ENCODE measurements at regions not wholly inside any gene's neighbourhood (a gene's known extent, or its start where the extent isn't known, plus 50 kb on each side); places are given as distances from the start of the nearest gene placed in this dataset.

DNA sequence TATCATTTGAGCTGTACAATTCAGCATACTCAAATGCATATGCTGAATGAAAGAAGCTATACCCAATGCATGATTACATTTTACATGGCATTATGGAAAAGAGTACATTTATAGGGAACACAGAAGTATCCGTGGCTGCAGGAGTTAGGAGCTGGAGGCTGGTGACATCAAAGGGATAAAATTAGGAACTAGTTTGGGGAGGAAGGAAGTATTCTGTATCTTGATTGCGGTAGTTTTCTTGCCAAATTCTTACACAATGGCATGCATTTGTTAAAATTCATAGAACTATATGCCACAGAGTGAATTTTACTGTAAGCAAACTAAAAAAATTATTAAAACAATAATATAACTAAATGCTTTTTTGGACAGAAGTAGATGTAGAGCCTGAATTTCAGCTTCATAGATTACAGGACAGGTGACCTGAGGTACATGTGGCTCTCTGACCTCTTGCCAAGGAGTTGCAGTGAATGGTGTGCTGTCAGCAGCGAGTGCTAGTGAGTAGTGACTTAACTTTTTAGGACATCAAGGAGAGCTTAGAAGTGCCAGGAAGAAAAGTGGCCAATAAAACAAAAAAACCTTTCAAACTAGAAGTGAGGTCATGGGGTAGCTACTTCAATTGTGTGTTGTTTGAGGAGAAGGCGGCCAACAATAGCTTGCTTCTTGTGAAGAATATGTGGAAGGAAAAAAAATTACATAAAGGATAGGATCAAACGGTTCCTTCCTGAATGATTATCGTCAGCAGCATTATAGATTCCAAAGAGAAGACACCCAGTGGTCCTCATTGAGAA, 514.9 kb upstream of the CLINT1 start:
- DNase-seq (ENCODE audit: extremely low spot score) = no peak
- CTCF ChIA-PET = interaction anchor here (1.4 to 2.2 kb wide), 5 partner anchors 9 to 61 kb away, joined by 3 to 9 read pairs (median 4); no protein-coding TSS in a partner anchor
- TF ChIP-seq, protein P1, sequence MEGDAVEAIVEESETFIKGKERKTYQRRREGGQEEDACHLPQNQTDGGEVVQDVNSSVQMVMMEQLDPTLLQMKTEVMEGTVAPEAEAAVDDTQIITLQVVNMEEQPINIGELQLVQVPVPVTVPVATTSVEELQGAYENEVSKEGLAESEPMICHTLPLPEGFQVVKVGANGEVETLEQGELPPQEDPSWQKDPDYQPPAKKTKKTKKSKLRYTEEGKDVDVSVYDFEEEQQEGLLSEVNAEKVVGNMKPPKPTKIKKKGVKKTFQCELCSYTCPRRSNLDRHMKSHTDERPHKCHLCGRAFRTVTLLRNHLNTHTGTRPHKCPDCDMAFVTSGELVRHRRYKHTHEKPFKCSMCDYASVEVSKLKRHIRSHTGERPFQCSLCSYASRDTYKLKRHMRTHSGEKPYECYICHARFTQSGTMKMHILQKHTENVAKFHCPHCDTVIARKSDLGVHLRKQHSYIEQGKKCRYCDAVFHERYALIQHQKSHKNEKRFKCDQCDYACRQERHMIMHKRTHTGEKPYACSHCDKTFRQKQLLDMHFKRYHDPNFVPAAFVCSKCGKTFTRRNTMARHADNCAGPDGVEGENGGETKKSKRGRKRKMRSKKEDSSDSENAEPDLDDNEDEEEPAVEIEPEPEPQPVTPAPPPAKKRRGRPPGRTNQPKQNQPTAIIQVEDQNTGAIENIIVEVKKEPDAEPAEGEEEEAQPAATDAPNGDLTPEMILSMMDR (IDR thresholded peaks at IDR 0.05; ENCODE audit: control extremely low read depth, extremely low read depth, low read depth, missing control alignments) = no peak
- POLR2A ChIA-PET = no interaction called here

DNA sequence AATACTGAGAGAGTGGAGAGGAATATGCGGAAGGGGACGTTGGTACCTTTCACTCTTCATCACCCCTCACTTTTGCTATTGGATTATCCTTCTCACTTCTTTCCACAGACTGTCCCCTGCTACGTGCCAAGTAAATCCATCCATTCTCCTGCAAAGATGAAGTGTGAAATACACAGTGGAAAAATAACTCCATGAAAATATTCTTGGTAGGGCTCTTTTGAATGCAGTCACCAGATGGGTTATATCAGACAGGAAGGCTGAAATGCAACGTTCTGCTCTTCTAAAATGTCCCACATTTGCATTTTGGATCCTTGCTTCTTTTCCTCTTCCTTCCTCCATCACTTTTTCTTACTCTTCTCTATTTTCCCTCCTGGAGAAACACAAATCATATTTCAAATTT, 510.3 kb upstream of the CLINT1 start:
- ChIA-PET CTCF (interaction anchor here (0.8 to 1.3 kb wide), 2 partner anchors 9 to 119 kb away, joined by 3 read pairs; no protein-coding TSS in a partner anchor), POLR2A (no interaction called here)
- DNase-seq (ENCODE audit: extremely low spot score) = no peak
- TF ChIP-seq, protein P1 (IDR thresholded peaks at IDR 0.05; ENCODE audit: control extremely low read depth, extremely low read depth, low read depth, missing control alignments) = no peak

DNA sequence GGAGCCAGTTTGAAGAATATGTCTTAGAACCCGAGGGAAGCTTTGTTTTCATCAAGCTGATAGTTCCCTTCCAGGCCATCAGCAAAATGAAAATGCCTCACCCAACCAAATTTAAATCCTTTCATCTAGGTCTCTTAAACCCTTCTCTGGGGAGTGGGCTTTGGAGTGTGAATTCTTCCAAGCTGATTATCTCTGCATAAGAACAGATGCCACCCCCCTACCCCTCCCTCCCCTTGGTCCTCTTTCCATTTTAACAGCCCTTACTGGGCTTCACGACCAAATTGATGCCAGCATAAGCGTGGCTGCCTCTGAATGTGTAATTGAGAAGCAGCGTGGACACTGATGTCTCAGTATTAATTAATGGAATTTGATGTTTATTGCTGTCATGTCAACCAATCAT, 509.7 kb upstream of the CLINT1 start:
- POLR2A ChIA-PET = no interaction called here
- TF ChIP-seq, protein P1 (IDR thresholded peaks at IDR 0.05; ENCODE audit: control extremely low read depth, extremely low read depth, low read depth, missing control alignments) = no peak
- DNase-seq (ENCODE audit: extremely low spot score) = no peak
- CTCF ChIA-PET = no interaction called here

DNA sequence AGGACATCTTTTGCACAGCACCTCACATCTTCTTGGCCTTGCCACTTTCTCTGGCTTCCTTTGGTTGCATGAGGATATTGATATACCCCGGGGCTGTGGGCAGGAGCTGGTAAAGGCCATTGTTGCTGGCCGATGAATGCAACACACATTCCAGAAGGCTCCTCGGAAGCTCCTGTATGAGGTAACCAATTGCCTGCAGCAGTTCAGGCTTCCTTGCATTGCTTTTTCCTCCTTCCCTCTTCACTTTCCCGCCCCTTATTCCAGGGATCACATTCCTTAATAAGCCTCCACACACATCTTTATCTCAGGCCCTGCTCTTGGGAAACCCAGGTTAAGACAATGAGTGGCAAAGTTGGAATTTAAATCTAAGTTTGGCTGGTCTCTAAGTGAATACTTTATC, 505.4 kb upstream of the CLINT1 start:
- POLR2A ChIA-PET = no interaction called here

DNA sequence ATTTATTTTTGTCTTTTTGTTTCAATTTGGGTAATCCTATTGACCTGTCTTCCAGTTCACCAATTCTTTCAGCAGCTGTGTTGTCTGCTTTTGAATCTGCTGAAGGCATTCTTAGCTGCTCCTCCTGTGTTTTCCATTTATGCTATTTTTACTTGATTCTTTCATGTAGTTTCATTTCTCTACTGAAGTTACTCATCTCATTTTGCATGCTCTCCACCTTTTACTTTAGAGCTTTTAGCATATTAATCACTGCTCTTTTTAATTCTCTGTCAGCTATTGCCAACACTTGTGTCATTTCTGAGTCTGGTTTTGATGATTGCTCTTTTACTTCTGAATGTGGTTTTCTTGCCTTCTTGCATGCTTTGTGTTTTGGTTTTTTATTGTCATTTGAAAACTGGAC, 496.0 kb upstream of the CLINT1 start:
- ChIA-PET CTCF (no interaction called here), POLR2A (no interaction called here)
- DNase-seq (ENCODE audit: extremely low spot score) = no peak

More for the DNA sequence above, 505.4 kb upstream of the CLINT1 start:
- TF ChIP-seq, protein P1 (IDR thresholded peaks at IDR 0.05; ENCODE audit: control extremely low read depth, extremely low read depth, low read depth, missing control alignments) = no peak
- DNase-seq (ENCODE audit: extremely low spot score) = no peak
- CTCF ChIA-PET = no interaction called here

DNA sequence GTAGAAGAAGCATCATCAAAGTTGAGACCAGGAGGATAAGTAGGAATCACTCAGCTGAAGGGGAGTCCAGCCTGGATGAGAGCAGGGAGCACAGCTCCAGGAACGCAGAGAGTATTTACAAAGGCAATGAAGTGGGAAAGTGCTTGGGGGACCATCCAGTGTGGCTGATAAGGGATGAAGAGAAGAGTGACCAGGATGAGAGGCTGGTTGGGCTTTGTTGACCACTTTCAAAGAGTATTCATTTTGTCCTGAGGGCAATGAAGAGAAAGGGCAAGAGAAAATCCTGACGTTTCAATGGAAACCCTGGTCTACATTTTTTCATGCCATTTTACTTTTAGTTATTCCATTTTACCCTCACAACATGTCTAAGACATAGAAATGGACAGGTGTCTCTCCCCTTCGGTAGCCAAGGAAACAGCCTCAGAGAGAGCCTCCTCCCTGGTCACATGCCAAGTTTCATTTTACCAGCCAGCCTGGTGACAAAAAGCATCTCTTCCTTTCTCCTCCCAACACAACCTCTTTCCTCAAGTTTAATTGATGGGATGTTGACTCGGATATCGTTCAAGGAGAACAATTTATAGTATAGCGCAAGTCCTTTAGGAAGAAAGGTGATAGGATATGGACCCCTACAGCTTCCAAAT, 492.7 kb upstream of the CLINT1 start:
- DNase-seq (ENCODE audit: extremely low spot score) = no peak
- CTCF ChIA-PET = no interaction called here
- TF ChIP-seq, protein P1 (IDR thresholded peaks at IDR 0.05; ENCODE audit: control extremely low read depth, extremely low read depth, low read depth, missing control alignments) = no peak
- POLR2A ChIA-PET = no interaction called here

More for the DNA sequence above, 496.0 kb upstream of the CLINT1 start:
- TF ChIP-seq, protein P1 (IDR thresholded peaks at IDR 0.05; ENCODE audit: control extremely low read depth, extremely low read depth, low read depth, missing control alignments) = no peak
